Right hindlimb (tissue), 1 donor: ENCODE measurements at regions not wholly inside any gene's neighbourhood (a gene's known extent, or its start where the extent isn't known, plus 50 kb on each side); places are given as distances from the start of the nearest gene placed in this dataset.

Experiments used
- DNase-seq: peaks from one replicate; pipeline ENCODE4 v3.0.0-alpha.2; 2018

DNA sequence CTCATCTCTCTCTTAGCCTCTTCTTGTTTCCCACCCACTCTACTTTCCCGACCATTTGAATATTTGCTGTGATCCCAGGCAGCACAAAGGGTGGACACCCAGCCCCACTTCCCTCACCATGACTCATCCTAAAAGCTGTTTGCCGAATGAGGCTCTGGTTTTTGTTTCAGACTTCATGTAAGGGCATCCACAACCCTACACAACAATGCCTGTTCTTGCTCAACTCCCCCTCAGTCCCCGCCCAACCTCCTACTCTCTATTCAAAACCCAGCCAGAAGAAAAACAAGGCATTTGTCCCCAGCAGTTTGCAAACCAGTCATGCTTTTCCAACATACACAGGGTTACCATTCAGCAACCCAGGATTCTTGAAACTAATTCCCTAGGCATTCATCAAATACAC, 516.5 kb upstream of the CNKSR2 start:
- DNase-seq, result no peak

DNA sequence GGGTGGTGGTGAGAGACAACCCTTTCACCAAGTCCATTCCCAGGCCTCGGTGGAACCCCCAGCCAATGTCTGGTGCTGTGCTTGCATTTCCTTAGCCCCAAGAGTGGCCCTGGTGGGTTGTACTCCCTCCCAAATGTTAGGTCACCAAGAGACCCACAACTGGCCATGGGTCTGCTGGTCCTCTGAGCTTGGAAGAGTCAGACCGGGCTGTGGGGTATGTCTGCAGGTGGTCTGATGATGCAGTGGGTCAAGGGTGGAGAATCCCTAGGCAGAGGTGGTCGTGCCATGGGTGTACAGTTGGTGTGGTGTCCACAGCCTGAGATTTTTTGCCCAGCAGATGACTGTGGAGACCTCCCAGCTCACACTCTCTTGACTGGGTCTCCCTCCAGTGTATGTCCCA, 535.7 kb upstream of the CNKSR2 start:
- DNase-seq, result no peak

DNA sequence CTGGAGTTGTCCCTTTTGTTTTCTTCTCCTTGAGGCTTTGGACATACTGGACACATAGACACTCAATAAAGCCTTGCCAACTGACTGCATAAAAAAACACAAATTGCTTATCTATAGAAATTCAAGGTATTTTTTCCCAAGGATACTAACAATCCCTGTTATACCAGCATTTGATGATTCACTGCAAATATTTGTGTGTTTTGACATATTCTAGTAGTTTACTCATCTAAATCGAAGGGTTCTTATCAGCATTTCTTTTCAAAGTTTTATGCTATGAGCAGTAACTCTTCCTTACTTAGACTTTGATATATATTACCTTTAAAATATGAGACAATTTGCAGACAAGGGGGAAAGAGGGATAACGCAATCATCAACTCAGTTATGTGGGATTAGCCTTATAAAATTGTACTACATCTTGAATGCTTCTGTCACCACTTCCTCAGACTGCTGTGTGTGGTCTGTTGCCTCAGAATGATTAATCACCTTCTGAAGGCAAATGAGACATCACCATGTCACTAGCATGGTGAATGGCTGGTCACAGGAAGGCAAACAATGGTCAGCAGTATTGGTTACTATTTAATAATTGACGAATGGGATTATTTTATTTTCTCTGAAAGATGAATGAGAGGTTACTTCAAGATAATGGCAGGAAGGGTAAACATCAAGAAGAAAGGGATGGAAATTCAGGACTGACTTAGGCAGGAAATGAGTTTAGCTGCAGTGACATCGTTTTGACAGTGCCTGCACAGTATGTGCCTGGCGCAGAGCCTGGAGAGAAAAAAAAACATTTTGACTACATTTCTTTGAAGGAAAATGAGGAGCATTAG, 544.3 kb upstream of the CNKSR2 start:
- DNase-seq, result no peak

DNA sequence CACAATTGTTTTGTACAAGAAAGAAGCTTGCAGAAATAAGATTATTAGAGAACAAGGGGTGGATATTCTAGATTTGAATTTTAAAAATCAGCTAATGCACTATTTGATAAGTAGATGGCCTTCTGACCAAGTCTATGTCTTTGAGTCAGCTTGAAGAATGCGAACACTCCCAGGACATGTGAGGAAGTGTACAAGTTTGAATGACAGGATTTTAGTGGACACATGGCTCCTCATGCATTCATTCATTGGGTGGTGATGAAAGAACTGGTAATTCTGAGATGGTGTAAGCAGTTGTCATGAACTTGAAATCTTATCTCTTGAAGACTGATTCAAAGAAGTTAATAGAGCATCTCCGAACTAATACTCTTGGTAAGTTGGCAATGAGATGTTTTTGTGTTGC, 548.2 kb upstream of the CNKSR2 start:
- DNase-seq, result no peak

DNA sequence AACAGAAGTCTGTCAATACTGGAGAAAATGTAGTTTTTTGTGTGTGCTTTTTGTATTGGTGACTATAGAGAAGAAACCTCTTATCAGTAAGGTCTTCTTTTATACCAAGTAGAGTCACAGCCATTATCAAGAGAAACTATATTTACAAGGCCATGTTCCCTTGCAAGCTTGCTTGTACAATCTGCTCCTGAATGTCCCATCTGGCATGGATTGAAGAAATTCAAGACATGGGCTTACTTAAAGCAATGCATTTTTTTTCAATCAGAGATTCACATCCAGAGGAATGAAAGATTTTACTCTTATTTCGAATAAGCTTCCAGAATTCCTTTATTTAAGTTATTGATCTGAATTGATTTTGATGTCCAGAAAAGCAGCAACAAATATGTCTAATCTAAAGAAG, 537.3 kb upstream of the RPS6KA3 start:
- DNase-seq, result no peak

DNA sequence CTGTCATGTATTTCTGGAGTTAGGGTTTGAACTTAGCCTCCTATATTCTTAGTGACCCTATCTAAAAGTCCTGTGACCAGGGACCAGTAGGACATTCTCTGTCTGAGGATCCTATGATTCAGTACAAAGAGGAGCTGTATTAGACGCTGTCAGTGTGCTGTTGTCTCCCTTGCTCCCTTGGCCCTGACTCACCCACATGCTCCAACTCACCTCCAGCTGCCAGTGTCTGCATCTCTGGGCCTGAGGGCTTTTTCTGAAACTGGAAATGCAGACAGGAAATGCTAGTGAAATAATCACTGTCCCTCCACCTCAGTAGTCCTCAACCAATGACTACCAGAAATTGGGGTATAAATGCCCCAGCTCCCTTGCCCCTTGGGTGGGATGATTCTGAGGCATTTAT, 535.3 kb upstream of the RPS6KA3 start:
- DNase-seq, result no peak

DNA sequence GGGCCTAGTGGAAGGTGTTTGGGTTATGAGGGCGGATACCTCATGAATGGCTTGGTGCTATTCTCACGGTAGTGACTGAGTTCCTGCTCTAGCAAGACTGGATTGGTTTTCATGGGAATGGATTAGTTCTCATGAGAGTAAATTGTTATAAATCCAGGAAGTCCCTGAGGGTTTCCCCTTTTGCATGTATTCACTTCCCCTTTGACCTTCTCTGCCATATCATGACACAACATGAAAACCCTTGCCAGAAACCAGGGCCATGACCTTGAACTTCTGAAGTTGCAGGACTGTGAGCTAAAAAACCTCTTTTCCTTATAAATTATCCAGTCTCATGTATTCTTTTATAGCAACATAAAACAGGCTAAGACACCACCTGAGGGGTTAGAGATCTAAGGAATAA, 529.7 kb upstream of the RPS6KA3 start:
- no peak for DNase-seq

DNA sequence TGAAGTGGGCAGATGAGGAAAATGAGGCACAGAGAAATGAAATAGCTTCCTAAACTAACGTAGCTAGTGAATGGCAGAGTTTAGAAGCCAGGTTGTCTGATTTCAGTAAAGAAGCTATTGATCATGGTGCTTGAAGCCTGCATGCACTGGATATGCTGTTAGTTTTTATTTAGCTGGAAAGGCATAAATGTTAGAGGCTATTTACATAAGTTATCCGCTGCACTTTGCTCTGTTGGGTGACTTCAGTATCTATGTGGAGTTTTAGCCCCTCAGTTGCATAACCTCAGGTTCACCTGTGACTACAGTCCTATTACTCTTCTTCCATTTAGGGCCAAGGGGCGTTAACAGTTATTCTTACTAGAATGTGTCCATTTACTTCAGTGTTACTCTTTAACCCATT, 522.4 kb upstream of the RPS6KA3 start:
- no peak for DNase-seq

DNA sequence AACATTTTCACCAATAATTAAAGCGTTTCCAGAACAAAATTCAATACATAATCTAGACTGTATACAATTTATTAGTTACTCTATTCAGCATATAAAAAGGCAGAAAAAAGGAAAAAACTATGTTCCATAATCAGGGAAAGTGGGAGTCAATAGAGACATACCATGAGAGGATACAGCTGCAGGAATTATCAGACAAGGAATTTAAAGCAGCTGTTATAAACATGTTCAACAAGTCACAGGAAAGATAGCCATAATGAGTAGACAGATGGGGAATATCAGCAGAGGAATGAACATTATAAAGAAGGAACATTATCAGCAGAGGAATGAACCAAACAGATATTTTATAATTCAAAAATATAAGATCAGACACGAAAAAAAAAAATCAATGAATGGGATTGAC, 500.6 kb upstream of the RPS6KA3 start:
- no peak for DNase-seq

DNA sequence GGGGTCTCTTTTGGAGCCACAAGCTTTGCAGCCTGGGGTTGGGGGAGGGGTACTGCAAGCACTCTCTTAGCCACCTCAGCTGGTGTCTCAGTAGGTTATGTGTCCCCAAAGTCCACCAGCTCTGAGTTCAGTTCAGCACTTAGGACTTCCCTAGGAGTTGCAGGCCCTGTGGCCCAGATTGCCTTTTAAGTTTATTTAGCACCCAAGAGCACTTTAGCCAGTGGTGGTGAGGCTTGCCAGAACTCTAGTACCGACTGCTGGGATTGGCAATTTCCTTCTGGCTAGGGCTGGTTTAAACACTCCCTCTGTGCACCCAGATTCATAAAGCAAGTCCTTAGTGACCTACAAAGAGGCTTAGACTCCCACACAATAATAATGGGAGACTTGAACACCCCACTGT, 489.9 kb upstream of the RPS6KA3 start:
- no peak for DNase-seq

DNA sequence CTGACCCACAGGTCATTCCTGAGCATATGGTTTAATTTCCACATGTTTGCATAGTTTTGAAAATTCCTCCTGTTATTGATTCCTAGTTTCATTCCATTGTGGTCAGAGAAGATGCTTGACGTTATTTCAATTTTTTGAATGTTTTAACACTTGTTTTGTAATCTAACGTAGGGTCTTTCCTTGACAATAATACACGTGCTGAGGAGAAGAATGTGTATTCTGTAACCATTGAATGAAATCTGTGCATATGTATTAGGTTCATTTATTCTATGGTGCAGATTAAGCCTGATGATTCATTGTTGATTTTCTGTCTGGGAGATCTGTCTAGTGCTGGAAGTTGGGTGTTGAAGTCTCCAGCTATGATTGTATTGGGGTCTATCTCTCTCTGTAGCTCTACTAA, 486.4 kb upstream of the RPS6KA3 start:
- no peak for DNase-seq

DNA sequence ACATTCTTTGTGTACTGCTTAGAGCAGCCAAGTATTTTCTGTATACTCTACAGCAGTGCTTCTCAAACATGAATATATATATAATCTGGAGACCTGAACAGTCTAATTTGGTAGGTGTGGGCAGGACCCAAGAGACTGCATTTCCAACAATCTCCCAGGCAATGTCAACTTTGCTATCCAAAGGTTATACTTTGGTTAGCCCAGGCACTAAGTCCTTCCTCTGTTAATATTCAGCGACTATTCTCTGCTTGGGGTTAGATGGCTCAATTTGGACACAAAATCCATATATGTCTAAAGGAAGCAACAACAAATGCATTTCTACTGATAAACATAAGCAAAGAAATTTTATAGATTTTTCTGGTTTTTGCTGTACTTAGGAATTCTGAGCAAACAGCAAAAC, 480.0 kb upstream of the RPS6KA3 start:
- no peak for DNase-seq

DNA sequence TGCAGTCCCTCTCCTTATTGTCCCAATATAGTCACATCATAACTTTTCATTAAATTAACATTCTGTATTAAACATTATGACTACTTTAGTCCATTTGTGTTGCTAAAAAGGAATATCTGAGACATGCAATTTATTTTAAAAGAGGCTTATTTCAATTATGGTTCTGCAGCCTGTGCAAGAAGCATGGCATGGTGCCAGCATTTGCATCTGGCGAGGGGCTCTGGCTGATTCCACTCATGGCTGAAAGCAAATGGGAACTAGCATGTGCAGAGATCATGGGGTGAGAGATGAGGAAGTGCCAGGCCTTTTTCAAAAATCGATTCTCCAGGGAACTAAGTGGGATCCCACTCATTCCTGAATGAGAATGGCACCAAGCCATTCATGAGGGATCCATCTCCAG, 476.3 kb upstream of the RPS6KA3 start:
- peak; percentile 27 for DNase-seq

DNA sequence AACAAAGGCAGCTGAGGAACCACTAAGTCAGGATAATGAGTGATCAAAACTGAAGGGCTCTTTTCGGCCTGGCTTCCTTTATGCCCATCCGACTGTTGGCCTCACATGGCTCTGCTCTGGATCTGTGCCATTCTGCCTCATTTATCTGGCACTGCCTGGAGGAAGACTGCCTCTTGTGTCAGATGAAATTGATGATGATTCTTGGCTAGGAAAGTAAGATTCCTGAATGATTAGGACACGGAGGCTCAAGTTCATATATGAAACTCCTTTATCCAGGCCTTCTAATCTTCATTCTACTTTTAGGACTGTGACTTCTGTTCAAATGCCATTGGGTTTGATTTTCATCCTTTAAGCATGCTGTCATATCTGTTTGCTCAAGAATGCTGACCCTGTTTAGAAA, 475.4 kb upstream of the RPS6KA3 start:
- DNase-seq, result no peak

DNA sequence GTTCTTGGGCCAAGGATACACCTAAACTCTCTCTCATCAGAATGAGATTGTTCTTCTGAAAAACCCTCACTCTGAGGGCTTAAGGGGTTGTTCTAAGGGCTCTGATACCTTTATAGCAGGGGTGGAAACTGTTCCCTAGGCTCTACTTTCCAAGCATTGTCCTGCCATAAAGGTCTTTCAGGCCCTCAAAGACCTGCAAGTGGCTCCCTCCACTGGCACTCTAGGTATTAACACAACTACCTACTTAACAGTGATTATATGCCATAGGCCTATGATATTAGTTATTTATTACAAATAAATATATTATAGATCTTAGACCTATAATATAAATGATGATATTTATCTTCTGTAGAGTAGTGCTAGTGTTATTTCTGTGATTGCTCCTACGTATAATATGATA, 473.7 kb upstream of the RPS6KA3 start:
- DNase-seq, result no peak

DNA sequence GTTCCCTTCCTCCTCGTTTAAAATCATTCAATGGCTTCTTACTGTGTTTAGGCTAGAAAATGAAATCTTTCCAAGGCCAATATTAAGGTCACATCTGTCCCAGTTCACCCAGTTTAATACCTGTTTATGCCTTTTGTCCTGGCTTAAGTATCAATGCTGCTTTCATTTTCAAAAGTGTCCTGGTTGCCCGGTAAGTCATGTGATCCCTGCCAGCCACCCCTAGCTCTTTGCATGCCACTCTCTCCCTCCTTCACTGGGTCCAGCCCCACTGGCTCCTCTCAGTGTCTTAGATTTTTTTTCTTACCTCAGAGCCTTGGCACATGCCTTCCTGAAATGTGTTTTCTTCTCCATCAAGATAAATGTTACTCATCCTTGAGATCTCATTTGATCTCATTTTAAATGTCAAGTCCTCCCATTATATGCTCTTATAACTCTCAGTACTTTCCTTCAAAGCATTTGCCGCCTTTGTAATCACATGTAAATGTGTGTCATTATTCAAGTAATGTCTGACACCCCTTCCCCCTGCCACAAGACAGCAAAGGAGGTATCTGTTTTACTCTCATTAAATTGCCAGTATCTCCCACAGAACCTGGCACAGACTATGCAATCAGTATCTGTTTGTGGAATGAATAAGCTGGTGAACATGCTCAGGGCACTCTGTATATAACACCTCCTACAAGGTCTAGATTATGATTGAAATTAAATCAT, 472.5 kb upstream of the RPS6KA3 start:
- DNase-seq, result no peak

DNA sequence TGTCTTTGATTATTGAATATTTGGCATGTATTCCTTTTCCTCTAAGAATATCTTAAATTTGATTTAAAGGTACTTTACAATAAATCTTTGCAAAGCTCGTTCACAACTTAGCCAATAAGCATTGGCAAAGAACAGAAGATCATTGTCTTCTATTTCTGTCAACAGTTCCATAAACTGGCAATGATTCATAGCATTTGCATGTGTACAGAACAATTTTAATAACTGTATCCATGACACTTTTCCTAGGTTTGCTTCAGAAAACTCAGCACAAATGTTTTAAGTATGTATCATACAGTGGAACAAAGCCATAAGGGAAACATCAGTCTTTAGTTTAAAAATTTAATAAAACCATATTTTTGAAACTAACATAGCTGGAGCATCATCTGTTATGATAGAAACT, 462.7 kb upstream of the RPS6KA3 start:
- no peak for DNase-seq

DNA sequence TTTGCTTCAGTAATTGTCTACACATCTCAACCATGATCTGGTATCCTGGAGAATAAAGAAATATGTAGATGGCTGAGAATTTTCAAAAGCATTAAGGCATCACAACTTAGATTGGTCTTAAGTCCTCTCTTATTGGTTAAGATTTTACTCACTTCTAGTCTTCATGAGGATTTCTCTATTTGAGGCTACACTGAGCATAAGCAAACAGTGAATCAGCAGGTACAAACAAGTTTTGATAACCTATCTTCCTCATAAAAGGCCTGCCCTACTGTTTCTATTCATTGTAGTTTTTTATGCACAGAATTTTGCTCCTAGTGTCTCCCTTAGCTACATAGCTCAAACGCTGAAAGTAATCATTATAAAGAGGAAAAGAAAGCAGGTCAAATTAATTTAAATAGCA, 460.7 kb upstream of the RPS6KA3 start:
- no peak for DNase-seq

DNA sequence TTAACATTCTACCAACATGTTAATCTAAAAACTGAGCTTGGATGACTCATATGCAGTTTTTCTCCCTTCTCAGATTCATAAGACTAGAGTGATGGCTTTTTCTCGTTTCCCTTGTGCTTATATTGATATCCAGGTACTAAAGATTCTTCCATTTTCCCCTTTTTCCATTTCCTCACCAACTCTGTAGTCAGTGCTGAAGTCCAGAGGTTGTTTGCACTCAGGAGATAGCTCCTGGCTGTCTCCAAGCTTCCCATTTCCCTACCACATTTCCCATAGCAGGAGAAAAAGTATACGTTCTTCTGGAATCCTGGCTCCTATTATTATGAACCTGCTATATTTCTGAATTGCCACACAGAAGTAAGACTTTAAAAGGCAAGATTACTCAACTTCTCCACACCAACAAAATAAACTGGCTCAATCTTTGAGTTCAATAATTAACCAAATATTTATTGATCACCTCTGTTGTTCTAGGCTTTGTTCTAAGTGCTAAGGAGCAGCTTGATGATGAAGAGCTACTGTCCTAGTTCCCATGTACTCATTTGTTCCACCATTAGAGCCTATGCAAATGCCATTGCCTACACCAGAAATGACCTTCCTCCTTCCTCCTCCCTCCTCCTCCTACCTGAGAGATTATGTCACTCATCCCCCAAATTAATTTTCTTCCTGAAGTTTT, 454.4 kb upstream of the RPS6KA3 start:
- DNase-seq, result no peak

DNA sequence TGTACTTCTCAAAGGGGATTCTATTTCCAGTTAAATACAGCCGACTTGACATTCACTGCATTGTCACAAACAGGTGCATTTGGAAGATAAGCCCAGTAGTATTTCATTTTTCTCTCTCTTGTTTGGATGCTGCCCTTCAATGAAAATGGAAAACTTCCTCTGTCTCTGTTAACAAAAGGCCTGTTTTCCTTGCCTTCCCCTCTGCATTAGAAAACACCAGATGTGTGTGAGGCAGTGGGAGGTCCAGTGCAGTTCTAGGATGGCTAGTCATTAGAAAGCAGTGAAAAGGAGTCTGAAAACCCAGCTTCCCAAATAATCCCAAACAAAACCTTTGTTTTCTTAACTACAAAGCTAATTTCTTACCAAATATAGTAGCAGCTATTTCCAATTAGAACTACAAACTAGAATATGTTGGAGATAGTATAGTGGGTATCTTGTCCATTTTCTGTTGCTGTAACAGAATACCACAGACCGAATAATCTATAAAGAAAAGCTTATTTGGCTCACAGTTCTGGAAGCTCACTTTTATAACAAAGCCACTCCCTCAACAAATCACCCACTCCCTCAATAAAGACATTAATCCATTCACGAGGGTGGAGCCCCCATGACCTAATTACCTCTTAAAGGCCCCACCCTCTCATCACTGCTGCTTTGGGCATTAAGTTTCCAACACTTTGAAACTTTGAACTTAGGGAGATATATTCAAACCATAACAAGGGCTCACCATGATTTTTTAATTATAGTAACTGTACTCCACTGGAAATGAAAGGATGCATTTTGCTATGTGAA, 452.1 kb upstream of the RPS6KA3 start:
- no peak for DNase-seq

DNA sequence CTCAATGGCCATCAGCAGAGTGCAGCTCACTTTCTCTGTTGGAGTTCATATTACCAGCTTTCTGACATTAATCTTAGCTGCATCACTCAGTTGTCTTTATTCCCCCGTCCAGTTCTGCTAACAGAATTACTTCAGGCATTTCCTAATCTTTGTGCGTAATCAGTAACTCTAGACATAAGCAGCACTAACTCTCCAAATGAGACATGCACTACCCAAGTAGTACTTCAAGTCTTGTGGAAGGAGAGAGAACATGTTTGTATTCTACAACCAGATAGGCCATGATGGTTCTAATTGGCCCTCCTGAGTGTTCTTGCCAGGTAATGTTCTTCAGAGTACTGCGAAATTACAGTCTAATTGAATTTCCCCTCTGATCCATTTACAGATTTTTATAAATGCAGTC, 448.5 kb upstream of the RPS6KA3 start:
- no peak for DNase-seq

DNA sequence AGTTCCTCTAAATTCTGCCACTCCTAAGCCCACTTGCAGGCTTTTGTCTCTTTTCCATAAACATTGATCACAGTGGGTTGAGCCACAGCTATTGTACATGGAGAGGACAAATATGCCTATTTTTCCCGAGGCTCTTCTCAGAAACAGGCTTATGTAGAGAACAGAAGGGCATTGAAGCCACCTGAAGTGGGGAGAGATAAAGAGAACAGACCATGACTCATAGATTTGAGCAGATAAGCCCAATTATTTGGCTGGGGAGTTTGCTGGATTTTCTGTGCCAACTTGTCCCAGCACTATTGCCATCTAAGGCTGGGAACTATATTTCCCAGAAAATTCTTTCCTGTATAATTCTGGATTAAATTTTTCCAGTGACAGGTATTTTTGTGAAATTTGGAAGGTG, 446.1 kb upstream of the RPS6KA3 start:
- DNase-seq, result no peak

DNA sequence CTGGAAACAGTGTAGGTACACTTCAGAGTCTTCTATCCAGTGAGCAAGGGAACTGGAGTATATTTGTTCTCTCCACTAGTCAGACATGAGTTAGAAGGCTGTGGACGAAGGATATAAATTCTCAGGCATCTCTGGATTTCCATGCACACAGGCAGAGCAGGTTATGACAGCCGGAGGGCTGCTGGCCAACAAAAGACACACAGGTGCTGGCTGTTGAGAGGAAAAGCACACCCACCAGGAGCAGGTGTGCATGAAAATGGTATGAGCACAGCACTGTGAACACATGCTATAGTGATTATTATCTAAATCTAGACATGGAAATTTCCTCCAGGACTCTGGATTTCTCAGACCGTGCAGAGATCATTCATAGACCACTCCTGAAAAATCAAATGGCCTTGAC, 444.7 kb upstream of the RPS6KA3 start:
- no peak for DNase-seq
